T-helper 1 cell treated with Interleukin-12 subunit alpha and Interleukin-12 subunit beta and Interleukin-4 antibody, amounts not matched to agents 30 ng/mL and 1 ng/mL, for 36 hours (primary cell): ENCODE measurements at regions not wholly inside any gene's neighbourhood (a gene's known extent, or its start where the extent isn't known, plus 50 kb on each side); places are given as distances from the start of the nearest gene placed in this dataset.

Experiments used
- intact Hi-C: fragments of 100-400 bp; cut with micrococcal nuclease; formaldehyde crosslinking; loops from one replicate; pipeline ENCODE4 v1.15.1; 2024

DNA sequence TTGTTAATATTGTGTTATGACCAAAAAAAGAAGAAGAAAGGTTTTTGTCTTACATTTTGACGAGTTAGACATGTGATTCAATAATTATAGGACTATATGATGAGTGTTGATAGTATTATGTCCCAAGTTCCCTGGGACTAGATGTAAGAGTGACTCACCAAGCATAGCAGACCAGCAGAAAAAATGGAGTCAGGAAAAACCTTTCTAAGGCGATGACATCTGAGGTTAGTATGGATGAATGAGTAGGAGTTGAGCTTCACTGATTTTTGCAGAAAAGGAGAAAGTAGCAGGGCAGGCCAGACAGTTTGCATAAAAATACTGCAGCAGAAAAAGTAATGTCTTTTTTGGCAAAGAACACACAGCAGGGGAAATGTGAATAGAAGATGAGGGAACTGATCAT, 1041.3 kb upstream of the ADGRL4 start:
- intact Hi-C loops: no loop called here

DNA sequence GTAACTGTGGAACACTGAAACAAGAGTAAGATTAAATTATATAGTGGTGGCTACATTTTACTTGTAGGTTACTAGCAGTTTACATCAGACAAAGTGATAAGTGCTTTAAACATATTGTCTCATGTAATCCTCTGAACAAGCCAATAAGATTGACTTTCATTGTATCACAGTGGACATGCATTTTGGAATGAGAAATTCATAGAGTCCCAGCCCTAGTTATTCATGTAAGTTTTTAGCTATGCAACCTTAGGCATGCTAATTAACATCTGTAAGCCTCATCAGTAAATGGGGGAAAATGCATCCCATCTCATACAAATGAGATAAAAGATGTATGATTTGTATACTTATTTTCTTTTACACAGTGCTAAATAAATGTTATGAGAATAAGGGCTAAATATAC, 1038.1 kb upstream of the ADGRL4 start:
- intact Hi-C loops: no loop called here

DNA sequence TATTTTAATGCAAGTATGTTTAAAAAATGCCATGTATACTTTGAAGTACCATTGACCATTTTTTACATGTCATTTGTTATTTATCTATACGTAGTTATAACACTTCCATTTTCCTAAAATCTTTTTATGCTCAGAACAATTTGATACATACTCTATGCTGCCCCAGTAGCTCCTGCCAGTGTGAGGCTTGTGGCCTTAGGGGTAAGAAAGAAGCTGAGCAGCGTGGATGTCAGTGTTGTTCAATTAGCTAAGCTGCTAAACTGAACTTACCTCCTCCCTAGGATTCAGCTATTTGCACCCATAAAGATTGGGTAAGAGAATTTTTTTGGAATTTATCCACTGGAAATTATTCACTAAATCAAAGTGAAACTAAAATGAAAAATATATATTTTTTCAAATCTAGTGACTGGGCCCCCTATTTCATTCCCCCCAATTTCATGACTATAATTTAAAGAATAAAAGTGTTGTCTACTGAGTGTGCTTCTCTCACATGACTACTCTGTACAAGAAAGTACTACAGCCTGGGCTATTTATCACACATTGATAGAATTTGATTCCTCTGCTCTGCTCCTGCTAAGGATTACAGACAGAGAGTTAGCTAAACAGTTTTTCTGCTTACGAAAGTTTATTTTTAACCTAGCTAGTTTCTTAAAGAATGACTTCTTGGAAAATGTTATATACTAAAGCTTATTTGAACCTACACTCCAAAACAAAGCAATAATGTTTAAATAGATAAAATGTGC, 1030.3 kb upstream of the ADGRL4 start:
- intact Hi-C loops: no loop called here

DNA sequence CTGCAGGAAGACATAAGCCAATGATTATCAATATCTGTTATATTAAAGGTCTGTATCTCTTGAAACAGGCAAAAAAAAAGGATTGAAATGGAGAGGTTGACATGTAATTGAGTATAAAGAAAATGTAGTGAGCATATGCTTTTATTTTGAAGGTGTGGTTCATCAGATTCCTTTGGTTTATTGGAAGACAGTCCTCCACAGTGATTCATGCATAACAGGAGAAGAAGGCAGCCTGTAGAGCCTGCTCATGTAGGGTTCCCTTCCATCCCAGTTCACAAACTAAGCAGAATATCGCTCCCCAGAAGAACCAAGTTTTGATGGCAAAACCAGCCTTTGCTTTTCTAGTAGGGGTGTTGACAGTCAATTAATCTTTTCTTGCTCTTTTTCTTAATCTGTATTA, 1016.8 kb upstream of the ADGRL4 start:
- intact Hi-C loops: no loop called here

DNA sequence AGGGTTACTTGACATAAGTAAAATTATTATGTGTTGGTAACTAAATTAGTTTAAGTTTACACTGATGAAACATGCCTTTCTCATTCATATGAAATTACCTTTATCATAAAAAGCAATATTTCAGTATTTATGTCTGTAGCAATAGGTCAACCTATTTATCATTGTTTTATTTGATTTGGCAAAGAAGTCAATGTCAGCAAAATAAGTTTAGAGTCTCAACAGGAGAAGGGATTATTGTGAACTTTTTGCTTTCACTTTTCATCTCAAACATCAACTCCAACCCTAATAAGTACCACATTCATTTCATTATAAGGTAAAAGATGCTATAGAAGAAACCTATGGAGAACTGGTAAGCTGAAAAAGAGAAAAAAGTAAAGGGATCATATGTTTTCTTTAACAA, 1015.4 kb upstream of the ADGRL4 start:
- intact Hi-C loops: no loop called here

DNA sequence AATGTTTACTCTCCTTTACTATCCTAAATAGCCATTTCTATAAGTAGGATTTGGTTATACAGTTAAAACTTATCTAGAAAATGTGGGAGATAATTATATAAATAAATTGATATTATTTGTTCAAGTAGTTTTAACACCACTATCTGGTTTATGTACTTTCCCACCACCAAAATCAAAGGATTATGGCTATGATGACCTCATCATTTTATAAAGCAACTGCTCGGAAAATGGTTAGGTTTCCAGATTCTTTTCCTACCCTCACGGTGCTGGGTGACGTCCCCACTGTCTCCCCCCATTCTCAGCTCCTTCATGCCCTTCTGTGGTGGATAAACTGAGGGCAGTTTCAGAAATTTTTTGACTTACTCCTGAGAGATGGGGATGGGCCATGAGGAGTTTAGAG, 1011.8 kb upstream of the ADGRL4 start:
- intact Hi-C loops: no loop called here

DNA sequence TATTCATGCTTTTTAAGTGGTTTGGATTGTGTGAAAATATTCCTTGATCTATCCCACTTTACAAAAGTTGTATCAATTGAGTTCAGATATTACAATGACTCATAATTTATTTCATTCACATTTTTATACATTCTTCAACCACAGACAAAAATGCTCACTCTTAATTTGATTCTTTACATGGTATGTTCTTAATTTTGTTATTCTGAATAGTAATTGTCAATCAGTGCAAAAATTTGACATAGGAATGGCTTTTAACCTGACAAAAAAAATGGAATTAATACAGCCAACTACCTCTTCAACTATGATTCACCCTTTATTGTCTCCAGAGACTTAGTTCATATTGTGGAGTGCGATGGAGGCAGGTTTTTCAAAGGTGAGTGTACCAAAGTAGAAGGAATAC, 1002.4 kb upstream of the ADGRL4 start:
- intact Hi-C loops: no loop called here

DNA sequence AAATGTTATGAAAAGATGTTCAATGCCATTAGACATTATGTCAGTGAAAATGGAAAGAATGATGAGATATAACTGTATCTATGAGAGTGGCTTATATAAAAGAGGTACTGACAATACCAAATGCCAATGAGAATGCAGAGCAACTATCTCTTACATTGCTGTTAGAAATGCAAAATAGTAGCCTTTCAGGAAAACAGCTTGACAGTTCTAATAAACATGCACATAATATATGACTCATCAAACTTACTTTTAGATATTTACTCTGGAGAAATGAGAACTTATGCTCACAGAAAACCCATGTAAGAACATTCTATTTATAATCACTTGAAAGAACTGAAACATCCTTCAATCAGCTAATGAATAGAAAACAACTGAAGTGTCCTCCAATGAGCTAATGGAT, 996.7 kb upstream of the ADGRL4 start:
- intact Hi-C loops: no loop called here

DNA sequence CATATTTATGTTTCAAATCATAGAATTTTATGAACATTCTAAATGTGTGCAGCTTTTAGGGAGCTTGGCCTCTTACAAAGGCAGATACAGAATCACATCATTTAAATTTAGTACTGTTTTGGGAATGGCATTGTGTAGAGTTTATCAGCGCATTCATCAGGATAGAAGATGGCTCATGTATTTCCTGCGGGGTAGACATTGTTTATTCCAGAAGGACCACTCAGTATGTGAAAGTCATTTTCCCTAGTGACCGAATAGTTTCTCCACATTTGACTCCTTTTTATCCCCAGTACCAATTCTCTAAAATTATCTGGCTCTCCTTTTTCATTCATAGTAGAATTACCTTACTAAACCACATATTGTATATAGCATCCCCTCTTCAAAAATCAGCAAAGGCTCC, 981.9 kb upstream of the ADGRL4 start:
- intact Hi-C loops: no loop called here

DNA sequence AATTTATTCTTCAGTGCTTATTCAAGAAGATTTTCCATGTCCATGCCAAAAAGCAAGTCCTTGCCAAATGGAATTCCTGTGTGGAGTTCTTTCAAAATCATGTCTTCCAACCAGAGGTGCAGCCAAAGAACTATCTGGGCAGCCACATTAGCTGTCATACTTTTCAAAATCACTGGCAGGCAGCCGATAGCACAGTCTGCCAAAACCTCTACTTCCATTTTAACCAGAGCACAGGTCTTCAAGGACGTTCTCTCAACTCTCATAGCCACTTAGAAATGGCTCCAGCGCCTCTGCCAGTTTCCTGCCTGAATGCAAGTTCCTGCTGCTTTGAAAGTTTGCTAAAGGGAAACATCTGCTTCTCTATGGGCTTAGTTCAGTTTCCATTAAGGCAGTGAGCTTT, 975.7 kb upstream of the ADGRL4 start:
- intact Hi-C loops: no loop called here

DNA sequence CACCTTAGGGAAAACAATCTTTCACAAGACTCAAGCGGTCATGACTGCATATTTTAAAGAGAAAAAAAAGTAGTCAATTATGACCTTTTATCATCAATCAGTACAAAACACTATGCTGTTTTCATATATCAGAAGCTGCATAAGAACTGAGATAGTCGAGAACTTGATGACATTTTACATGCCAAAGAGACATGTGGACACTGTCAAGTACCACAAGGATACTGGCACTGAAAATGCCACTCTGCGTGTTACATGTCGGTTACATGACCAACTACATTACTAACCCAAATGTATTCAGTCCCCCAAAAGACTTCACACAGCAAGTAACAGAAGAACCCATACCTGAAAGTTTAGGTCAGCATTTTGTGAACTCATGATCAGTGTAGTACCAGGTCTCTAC, 975.0 kb upstream of the ADGRL4 start:
- intact Hi-C loops: no loop called here

DNA sequence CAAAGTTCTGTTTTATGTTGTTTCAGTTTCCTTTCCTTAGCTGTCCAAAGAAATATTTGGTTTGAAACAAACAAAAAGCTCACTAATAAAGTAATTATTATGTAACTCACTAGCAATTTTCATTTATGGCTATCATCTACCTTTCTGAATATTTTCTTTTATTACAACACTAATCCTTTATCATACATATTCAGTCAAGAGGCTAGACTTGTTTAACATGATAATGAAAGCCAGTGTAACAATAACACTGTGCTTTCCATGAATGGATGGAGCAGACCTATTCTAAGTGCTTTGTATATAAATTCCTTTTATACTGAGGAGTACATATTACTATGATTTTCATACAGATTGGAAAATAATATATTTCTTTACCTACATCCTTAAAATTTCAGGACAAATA, 972.8 kb upstream of the ADGRL4 start:
- intact Hi-C loops: no loop called here

DNA sequence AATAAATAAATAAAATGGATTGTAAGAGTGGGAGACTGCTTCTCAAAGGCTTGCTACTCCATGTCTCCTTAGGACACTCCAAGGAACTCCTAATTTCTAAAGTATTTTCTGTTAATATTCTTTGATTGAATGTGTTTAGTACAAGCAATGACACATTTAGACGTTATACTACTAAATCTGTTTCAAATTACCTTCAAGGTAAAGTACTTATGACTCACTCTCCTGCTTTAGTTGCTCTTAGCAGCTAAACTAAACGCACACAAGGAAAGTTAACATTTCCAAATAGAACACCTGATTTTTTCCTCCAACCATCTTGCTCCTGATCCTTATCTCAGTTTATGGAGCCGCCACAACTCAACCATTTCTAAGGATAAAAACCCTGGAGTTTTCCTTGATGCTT, 969.8 kb upstream of the ADGRL4 start:
- intact Hi-C loops: no loop called here

DNA sequence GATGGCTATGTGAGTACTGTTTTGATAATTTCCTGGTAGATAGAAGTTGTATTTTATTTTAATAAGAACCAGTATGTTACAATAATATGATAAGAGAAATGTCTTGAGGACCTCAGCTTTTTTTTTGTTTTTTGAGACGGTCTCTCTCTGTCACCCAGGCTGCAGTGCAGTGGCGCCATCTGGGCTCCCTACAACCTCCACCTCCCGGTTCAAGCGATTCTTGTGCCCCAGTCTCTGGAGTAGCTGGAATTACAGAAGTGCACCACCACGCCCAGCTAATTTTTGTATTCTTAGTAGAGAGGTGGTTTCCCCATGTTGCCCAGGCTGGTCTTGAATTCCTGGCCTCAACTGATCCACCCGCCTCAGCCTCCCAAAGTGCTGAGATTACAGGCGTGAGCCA, 968.1 kb upstream of the ADGRL4 start:
- intact Hi-C loops: no loop called here

DNA sequence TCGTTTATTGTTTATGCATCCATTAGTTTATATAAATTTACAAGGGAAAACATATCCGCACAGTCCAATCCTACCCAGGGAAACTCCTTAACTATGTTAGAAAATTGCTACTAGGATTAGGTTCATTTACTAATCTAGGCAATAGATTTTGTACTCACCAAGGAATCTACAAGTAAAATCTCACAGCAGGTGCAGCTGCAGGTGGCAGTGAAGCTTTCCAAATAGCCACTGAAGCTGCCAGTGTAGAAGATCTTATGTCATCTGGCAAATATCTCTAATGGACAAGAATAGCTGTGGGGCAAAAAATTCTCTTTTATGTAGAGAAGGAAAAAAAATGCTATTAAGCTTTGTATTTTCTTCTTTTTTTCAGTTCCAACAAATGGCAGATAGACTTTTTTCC, 963.4 kb upstream of the ADGRL4 start:
- intact Hi-C loops: no loop called here

DNA sequence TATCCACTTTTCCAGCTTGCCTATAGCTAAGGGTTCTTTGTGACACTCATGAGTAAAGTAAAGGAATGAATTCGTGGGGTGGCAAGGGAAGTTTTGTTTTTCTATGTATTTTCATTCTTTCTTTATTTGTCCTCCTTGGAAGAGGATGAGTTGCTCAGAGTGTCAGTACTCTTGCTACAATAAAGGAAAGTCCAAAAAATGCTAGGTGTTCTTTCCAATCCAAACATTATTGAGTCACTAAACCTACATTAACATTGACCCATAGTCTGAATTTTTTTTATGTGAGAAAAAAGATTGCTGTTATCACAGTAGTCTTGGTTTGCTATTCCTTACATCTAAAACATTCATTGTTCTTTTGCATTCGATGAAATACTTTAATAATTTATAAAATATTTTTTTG, 959.9 kb upstream of the ADGRL4 start:
- intact Hi-C loops: no loop called here

DNA sequence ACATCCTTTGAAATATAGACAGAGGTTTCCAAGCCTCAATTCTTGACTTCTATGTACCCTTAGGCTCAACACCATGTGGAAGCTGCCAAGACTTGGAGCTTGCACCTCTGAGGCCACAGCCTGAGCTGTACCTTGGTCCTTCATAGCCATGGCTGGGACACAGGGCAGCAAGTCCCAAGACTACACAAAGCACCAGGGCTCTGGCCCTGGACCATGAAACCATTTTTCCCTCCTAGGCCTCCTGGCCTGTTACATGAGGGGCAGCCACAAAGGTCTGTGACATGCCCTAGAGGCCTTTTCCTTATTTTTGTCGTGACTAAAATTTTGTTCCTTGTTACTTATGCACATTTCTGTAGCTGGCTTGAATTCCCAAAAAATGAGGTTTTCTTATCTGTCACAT, 953.1 kb upstream of the ADGRL4 start:
- intact Hi-C loops: no loop called here

DNA sequence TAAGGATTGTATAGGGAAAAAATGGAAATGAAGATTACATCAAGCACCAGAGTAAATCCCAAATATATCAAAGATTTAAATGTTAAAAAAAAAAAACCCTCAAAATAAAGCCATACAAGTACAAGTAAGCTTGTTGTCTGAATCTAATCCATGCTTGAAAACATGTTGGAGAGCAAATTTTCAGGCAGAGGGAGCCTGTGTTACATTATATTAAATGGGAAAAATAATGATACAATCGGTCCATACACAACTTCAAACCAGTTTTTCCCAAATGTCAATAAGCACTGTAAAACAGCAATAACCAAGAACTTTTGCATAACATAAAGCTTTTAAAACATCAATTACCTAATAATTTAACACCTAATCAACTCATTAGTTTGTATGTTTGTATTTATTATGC, 949.4 kb upstream of the ADGRL4 start:
- intact Hi-C loops: no loop called here

DNA sequence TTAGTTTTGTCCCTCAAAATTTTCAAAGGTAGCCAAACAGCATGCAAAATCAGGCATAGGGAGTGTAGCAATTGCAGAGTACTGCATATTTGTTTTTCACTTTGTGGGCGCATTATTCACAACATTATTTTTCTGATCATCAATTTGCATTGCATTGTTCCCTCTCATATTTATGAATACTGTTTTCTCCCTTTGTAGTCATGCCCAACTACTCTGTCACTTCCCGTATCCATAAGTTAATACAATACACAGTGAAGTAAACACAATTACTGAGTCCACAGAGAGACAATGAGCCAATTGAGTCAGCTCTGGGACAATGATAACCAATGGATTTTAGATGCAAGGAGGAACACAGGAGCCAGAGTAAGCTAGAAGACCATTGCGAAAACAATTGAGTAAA, 944.0 kb upstream of the ADGRL4 start:
- intact Hi-C loops: no loop called here

DNA sequence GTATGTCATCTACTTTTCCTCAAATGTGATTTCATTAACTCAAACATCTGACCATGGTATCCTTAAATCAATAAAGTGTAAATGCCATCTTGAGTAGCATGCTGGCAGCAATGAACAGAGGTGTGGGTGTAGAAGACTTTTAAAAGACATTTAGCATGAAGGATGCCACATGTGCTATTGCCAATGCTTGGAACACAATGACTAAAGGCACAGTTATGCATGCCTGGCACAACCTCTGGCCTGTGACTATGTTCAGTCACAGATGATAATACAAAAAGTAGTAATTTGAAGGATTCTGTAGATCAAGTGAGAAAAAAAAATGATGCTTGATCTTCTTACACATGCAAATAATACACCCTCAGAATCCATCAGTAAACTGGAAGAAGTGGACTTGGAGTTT, 938.9 kb upstream of the ADGRL4 start:
- intact Hi-C loops: no loop called here

DNA sequence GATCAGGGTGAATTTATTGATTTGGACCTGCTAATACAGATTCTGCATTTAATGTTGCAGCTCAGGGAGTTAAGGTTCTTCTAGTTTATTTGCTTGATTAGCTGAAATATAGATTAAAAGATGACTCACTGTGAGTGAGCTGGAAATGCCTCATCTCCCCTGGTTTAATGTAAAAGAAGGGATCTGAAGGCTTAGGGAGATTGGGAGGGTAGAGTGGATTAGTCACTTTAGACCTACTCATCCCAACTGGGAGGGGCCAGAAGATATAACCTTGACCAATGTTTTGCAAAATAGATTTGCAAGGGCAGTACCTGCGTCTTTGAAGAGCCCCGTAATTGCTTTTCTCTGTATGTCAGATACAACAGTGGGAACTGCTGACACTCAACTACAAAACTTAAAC, 922.8 kb upstream of the ADGRL4 start:
- intact Hi-C loops: no loop called here

DNA sequence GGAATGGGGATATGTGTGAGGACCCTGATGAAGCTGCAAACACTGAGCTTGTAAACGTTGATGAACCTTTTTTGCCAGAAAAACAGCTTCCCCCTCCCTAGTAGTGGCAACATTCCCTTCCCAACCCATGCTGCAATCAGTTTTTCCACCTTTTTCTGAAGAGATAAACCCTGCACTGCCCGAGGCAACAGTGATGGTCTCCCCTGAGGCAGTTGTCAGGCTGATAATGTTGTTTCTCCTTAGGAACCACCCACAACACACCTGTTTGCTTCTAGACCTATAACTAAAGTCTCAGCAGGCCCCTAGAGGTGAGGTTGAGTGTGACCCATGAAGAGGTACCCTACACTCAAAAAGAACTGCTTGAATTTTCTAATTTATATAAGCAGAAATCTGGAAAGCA, 922.4 kb upstream of the ADGRL4 start:
- intact Hi-C loops: no loop called here

DNA sequence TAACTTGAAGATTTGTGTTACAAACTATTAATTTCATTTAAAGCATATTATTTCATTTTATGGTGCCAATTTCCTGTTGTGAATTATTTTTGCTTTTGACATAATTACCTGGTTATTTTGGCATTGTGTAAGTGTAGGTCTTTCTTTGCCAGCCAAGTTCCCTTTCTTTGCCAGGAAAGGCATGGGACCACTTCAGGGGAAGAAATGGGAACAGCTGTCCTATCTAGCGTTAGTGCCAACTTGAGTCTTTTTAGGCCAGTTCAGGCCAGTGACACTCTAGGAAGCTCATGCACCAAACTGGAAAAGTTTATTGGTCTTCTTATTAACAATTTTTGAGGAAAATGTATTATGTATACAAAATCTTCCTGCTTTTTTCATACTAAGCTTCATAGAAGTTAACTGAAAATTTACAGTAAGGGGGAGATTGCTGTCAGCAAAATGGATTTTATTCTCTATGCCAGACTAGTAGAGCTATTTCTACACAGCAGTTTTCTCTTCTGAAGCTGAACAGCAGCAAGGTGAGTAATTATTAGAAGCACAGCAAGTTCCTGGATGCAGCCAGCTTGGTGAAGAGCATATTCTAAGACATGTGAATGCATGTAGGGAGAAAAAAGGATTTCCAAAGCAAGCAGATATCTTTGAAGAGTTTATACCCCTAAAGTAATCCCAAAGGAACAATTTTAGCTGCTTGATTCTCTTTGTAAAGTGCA, 914.6 kb upstream of the ADGRL4 start:
- intact Hi-C loops: no loop called here
